ENCODE measurements at regions not wholly inside any gene's neighbourhood (a gene's known extent, or its start where the extent isn't known, plus 50 kb on each side); places are given as distances from the start of the nearest gene placed in this dataset.

DNA sequence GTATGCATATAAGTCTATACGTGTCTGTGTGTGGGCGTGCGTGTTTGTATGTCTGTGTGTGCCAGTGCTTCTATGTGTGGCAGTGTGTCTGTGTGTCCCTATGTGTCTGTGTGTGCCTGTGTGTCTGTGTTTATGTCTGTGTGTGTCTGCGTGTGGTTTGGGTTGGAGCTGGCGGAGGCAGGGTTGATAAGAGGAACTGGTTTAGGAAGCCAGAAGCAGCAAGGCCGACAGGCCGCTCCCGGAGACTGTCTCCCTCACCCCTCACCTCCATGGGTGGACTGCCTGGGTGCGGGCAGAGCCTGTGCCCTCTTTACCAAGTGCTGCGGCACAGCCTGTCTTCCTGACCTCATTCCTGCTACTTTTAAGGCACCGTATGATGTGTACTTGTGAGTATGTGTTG, 327.1 kb upstream of the B3GAT1 start:
- H3K4me3 Mint-ChIP-seq = no peak overlapping the region
- no peaks in the 10 kb centered on the region for H3K4me1 Mint-ChIP-seq (ENCODE audit: low read depth)
- H3K36me3 Mint-ChIP-seq = no peaks in the 10 kb centered on the region
- no peaks in the 10 kb centered on the region for H3K27me3 Mint-ChIP-seq
- CTCF ChIA-PET = no interaction called here
- DNase-seq = no peak
- intact Hi-C loops (cut with micrococcal nuclease) = no loop called here
- POLR2A ChIA-PET = no interaction called here
- no peak overlapping the region for H3K27ac Mint-ChIP-seq
- no peaks in the 10 kb centered on the region for H3K9me3 Mint-ChIP-seq

DNA sequence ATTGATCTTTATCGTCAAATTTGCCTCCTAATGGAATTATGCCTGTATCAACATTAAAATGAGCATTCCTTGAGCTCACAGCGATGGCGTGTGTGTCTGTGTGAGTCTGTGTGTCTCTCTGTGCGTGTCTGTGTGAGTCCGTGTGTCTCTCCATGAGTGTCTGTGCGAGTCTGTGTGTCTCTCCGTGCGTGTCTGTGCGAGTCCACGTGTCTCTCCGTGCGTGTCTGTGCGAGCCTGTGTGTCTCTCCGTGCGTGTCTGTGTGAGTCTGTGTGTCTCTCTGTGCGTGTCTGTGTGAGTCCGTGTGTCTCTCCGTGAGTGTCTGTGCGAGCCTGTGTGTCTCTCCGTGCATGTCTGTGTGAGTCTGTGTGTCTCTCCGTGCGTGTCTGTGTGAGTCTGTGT, 326.5 kb upstream of the B3GAT1 start:
- no peaks in the 10 kb centered on the region for H3K9me3 Mint-ChIP-seq
- no peaks in the 10 kb centered on the region for H3K36me3 Mint-ChIP-seq
- CTCF ChIA-PET = no interaction called here
- H3K27me3 Mint-ChIP-seq = peaks cover 1% of the 10 kb centered on the region
- POLR2A ChIA-PET = no interaction called here
- intact Hi-C loops (cut with micrococcal nuclease) = no loop called here
- no peak overlapping the region for H3K4me3 Mint-ChIP-seq
- H3K27ac Mint-ChIP-seq = no peak overlapping the region
- no peak for DNase-seq
- H3K4me1 Mint-ChIP-seq (ENCODE audit: low read depth) = no peaks in the 10 kb centered on the region

DNA sequence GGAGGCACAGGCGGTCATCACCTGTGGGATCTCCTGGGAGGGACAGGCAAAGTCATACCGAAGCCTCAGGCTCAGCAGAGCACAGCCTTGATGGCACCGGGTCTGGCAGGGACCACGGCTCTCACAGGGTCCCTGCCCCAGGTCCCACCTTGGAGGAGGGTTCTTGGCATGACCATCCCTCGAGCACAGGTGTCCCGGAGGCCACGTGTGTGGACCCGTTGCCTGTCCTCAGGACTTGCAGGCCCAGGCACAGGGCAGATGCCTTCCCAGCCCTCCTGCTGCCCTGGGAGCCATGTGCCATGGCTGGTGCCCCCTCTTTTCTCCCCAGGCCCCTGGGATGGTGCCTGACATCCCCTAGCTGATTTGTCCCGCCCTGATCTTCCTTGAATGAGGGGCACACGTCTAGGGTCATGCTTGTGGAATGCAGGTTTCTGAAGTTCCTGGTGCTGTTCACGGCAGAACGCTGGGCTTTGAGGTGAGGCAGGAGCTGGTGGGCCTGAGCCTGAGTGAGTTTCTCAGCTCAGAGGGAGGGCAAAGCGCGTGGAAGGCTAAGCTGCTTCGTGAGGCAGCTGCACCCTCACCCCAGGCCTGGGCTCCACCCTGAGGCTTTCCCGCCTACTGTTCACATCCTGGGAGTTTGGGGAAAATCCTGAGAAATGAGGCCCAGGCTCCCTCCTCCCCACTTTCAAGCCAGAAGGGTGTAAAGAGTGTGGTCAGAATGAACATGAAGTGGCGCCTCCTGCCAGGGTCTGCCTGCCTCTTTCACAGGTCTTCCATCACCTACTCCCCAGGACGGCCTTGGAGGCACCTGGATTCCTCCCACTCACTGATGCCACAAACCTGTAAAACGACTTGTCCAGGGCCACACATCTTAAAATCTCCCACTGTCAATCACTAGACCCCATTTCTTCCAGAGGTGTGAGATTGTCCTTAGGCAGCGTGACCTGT, 325.8 kb upstream of the B3GAT1 start:
- no peaks in the 10 kb centered on the region for H3K36me3 Mint-ChIP-seq
- H3K27ac Mint-ChIP-seq = no peak overlapping the region
- CTCF ChIA-PET = no interaction called here

DNA sequence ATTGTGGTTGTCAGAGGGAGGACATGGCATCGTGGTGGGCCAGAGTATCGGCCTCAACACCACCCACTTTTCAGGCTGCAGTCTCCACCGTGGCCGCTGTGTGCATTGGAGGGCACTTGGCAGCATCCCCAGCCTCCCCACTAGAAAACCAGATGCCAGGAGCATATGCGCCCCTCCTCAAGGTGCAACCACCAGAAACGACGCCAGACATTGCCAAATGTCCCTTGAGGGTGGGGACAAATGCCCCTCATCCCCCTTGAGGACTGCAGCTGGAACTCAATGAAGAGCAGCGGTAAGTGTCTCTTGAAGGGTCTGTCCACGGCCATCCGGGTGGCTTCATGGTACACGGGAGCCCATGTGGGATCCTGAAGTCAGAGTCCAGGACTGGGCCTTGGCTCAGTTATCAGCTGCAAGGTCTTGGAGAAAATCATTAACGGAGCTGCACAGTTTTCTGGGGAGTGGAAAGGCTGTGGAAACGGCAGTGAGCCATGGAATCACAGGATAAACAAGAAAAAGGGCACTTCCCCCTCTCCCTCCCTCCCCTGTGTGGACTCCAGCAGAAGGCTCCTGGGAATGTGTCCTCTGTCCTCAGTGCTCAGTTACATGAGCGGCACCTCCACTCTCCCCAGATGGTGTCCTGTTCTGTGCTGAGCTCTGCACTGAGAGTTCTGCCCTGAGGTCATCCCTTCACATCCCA, 324.4 kb upstream of the B3GAT1 start:
- CTCF ChIA-PET = no interaction called here
- no peak for DNase-seq
- Mint-ChIP-seq H3K9me3 (no peaks in the 10 kb centered on the region), H3K27ac (no peak overlapping the region), H3K27me3 (peaks cover 3% of the 10 kb centered on the region), H3K4me3 (no peak overlapping the region), H3K36me3 (no peaks in the 10 kb centered on the region), H3K4me1 (ENCODE audit: low read depth) (no peaks in the 10 kb centered on the region)
- intact Hi-C loops (cut with micrococcal nuclease) = no loop called here
- POLR2A ChIA-PET = no interaction called here

More for the DNA sequence above, 325.8 kb upstream of the B3GAT1 start:
- no peaks in the 10 kb centered on the region for H3K9me3 Mint-ChIP-seq
- DNase-seq = no peak
- no peak overlapping the region for H3K4me3 Mint-ChIP-seq
- H3K27me3 Mint-ChIP-seq = peaks cover 3% of the 10 kb centered on the region
- no peaks in the 10 kb centered on the region for H3K4me1 Mint-ChIP-seq (ENCODE audit: low read depth)
- POLR2A ChIA-PET = no interaction called here
- intact Hi-C loops (cut with micrococcal nuclease) = no loop called here

DNA sequence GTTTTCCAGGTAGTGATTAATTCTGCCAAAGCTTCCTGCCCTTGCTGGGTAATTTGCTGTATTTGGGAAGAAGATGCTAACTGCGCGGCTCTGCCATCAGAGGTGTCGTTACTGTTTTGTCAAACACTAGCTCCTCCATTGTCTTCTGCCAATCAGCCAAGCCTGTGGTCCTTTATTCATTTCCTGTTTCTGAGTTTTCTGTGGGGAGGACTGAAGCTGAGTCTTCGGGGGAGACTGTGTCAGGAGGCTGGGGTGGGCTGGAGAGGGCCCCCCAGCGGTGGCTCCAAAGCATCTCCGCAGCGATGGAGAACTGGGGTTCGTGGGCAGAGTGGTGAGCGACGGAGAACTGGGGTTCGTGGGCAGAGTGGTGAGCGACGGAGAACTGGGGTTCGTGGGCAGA, 322.9 kb upstream of the B3GAT1 start:
- H3K27me3 Mint-ChIP-seq = peaks cover 3% of the 10 kb centered on the region
- POLR2A ChIA-PET = no interaction called here
- H3K9me3 Mint-ChIP-seq = no peaks in the 10 kb centered on the region
- no peak overlapping the region for H3K27ac Mint-ChIP-seq
- CTCF ChIA-PET = no interaction called here
- intact Hi-C loops (cut with micrococcal nuclease) = no loop called here
- H3K4me1 Mint-ChIP-seq (ENCODE audit: low read depth) = no peaks in the 10 kb centered on the region
- no peak overlapping the region for H3K4me3 Mint-ChIP-seq
- no peak for DNase-seq
- H3K36me3 Mint-ChIP-seq = no peaks in the 10 kb centered on the region

DNA sequence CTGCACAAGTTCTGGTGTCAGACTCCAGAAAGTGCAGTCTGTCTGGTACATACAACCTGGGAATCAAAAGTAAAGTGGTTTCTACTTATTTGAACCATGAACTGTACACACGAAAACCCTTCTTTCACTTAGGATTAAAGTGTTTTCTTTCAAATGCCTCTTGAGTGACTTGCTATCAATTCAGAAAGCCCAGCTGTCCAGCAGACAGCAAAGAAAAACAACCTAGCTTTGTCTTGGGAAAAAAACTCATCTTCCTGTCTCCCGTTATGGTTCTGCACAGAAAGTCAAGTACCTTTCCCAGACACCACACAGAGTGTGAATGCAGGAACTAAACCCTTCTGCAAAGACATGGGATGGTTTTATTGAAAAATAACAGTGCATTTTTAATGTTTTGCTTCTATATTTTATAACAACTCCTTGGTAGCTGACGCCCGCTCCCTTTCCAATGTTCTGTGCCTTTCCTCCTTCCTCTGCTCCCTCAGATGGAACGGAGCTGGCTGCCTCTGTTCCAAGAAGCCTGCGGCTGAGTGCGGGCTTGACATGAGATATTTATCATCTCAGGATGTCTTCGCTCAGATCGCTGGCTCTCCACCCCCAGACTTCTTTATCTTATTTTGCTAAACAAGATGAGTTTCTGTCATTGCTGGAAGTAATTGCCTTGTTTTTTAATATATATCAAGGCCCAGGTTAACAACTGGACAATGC, 322.3 kb upstream of the B3GAT1 start:
- H3K4me3 Mint-ChIP-seq = no peak overlapping the region
- H3K27me3 Mint-ChIP-seq = peaks cover 3% of the 10 kb centered on the region
- DNase-seq = no peak
- no peak overlapping the region for H3K27ac Mint-ChIP-seq
- ChIA-PET POLR2A (no interaction called here), CTCF (no interaction called here)
- no peaks in the 10 kb centered on the region for H3K9me3 Mint-ChIP-seq
- no peaks in the 10 kb centered on the region for H3K4me1 Mint-ChIP-seq (ENCODE audit: low read depth)
- H3K36me3 Mint-ChIP-seq = no peaks in the 10 kb centered on the region
- intact Hi-C loops (cut with micrococcal nuclease) = no loop called here

DNA sequence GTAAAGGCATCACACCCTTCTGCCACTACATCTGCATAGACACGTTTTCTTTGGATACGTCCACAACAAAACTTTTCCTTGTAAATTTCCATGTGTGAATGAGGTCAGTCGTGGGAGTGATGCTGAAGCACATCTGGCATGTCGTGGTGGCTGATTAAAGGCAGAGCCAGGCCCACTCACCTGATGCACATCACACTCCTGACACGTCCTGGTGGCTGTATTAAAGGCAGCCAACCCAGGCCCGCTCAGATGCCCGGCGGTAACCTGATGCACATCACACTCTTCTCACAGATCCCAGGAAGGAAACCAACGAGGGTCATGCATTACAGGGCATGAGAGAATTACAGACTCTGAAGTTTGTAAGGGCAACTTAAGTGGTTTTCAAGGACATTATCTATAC, 321.6 kb upstream of the B3GAT1 start:
- DNase-seq = no peak
- Mint-ChIP-seq H3K4me1 (ENCODE audit: low read depth) (no peaks in the 10 kb centered on the region), H3K4me3 (no peak overlapping the region), H3K36me3 (no peaks in the 10 kb centered on the region), H3K27ac (no peak overlapping the region), H3K9me3 (no peaks in the 10 kb centered on the region), H3K27me3 (peaks cover 3% of the 10 kb centered on the region)
- ChIA-PET CTCF (no interaction called here), POLR2A (no interaction called here)
- intact Hi-C loops (cut with micrococcal nuclease) = no loop called here

DNA sequence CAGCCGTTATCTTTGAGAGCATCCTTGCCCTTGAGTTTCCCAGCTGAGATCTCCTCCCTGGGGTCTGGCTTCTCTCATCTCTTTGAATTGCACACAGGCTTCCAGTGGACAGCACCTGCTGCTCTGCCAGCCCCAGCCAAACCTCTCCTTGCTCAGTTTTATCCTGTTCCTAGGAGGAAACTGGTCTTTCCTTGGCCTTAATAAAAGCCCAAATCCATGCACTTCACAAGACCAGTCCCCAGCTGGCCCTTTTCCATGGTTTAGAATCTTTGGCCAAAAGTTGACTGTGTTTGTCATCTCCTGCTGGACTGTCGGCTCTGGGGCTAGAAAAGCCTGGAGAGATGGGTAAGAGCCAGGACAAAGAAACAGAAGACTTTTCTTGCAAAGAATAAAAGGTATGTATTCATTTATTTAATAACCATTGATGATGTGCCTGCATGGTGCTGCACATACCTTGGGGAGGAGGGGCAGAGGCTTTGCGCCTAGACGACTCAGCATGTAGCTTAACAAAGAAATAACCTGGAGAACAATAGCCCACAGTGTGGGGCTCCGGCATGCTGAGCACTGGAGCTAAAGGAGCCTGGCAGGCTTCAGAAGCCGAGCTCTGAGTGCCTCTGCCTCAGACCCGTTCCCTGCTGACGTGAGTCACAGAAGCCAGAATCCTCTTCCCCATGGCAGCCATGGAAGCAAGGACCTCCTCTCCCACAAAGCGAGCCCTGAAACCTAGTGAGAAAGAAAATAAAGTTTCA, 319.3 kb upstream of the B3GAT1 start:
- intact Hi-C loops (cut with micrococcal nuclease) = no loop called here
- Mint-ChIP-seq H3K27me3 (peaks cover 4% of the 10 kb centered on the region), H3K4me1 (ENCODE audit: low read depth) (no peaks in the 10 kb centered on the region), H3K4me3 (no peak overlapping the region), H3K9me3 (no peaks in the 10 kb centered on the region), H3K36me3 (no peaks in the 10 kb centered on the region), H3K27ac (no peak overlapping the region)
- DNase-seq = no peak
- ChIA-PET POLR2A (no interaction called here), CTCF (no interaction called here)

DNA sequence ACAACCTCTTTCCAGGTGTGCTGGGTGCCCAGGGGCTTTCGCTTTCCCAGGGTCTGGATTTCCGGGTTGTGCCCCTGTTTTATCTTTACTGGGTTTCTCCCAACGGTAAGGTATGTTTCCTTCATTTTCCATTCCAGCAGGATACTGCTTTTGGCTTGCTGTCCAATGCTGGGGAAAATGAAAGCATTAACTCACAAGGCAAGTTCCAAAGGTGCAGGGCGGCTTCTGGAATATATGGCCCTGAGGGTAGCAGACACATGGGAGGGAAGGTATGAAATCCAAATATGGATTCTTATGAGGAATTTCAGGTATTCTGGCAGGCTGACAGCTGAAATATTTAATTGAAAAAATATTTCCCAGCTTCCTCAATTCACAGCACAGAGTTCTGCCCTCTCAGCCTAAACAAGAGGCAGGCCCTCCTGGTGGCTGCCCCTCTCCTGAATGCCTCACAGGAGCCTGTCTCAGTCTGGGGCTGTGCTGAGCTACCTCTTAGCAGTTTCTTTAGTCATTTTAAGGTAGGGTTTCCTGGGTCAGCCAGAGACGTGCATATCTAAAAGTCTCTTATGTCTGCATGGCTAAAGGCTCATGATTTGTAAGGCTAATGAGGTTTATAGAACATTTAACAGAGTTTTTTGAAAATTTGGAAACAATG, 318.6 kb upstream of the B3GAT1 start:
- peaks cover 4% of the 10 kb centered on the region for H3K27me3 Mint-ChIP-seq
- H3K4me3 Mint-ChIP-seq = no peak overlapping the region
- H3K27ac Mint-ChIP-seq = no peak overlapping the region
- no peaks in the 10 kb centered on the region for H3K36me3 Mint-ChIP-seq
- H3K9me3 Mint-ChIP-seq = no peaks in the 10 kb centered on the region
- no peaks in the 10 kb centered on the region for H3K4me1 Mint-ChIP-seq (ENCODE audit: low read depth)
- no peak for DNase-seq
- intact Hi-C loops (cut with micrococcal nuclease) = no loop called here
- CTCF ChIA-PET = no interaction called here
- POLR2A ChIA-PET = no interaction called here

DNA sequence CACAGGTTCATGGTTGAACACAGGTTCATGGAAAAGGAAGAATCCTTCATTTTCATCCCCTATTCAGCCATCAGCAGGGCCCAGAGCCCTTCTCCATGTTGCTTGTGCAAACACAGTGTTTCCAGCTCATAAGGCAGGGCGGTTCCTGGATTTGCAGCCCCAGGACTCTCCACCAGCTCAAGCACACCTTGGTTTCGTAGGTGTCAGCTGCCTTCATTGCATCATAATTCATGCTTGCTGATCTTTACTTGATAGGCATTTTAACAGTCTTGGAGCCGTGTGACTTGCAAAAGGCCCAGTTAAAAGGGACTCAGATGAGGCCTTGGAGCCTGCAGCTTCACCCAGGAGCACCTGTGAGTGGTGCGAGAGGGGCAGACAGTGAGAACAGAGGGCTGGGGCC, 318.1 kb upstream of the B3GAT1 start:
- intact Hi-C loops (cut with micrococcal nuclease) = no loop called here
- ChIA-PET POLR2A (no interaction called here), CTCF (no interaction called here)
- Mint-ChIP-seq H3K4me3 (no peak overlapping the region), H3K9me3 (no peaks in the 10 kb centered on the region), H3K36me3 (no peaks in the 10 kb centered on the region), H3K4me1 (ENCODE audit: low read depth) (no peaks in the 10 kb centered on the region), H3K27ac (no peak overlapping the region), H3K27me3 (peaks cover 9% of the 10 kb centered on the region)
- no peak for DNase-seq

DNA sequence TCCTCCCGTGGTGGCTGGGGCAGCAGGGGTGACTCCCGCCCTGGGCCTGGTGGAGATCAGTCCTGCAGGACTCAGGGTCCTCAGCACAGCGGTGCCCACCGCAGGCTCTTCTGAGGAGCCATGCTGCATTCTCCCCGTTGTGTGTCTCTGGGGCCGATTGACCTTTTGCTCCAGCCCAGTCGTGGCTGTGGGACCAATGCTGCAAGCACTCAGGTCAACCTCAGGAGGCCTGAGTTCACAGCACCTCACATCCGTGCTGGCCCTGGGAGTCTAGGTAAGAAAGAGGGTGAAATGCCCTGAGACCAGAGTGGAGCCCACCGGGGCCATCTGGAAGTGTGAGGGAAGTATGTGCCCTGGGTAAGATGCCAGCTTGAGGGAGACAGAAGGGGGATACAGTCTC, 316.1 kb upstream of the B3GAT1 start:
- no peak for DNase-seq
- intact Hi-C loops (cut with micrococcal nuclease) = no loop called here
- ChIA-PET POLR2A (no interaction called here), CTCF (no interaction called here)
- Mint-ChIP-seq H3K27me3 (peaks cover 14% of the 10 kb centered on the region), H3K9me3 (no peaks in the 10 kb centered on the region), H3K27ac (no peak overlapping the region), H3K4me1 (ENCODE audit: low read depth) (no peaks in the 10 kb centered on the region), H3K4me3 (no peak overlapping the region), H3K36me3 (no peaks in the 10 kb centered on the region)

DNA sequence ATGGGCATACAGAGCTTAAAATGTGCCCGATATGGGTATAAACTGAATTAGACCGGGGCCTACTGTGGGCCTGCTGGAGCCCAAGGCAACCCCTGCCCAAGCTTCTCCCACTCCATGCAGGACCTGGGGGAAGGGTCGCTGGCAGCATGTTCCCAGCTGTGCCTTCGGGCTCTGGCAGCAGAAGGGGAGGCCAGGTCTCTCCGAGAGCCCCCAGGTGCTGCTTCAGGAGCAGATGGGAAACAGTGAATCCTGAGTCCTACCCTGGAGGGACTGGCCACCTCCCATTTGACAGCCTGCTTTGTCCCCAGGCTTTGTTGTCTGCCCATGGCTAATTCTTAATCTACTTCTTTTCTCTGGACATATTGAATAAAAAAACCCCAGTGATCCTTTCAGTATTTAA, 315.6 kb upstream of the B3GAT1 start:
- POLR2A ChIA-PET = no interaction called here
- CTCF ChIA-PET = no interaction called here
- Mint-ChIP-seq H3K4me1 (ENCODE audit: low read depth) (no peaks in the 10 kb centered on the region), H3K9me3 (no peaks in the 10 kb centered on the region), H3K4me3 (no peak overlapping the region), H3K27ac (no peak overlapping the region), H3K27me3 (peaks cover 14% of the 10 kb centered on the region), H3K36me3 (no peaks in the 10 kb centered on the region)
- intact Hi-C loops (cut with micrococcal nuclease) = no loop called here
- no peak for DNase-seq

Data from activated CD4-positive, alpha-beta memory T cell treated with anti-CD3 and anti-CD28 coated beads for 36 hours (primary cell).